Body of pancreas (tissue), 4 donors: ENCODE measurements at regions not wholly inside any gene's neighbourhood (a gene's known extent, or its start where the extent isn't known, plus 50 kb on each side); places are given as distances from the start of the nearest gene placed in this dataset.
"Not testable (repeated sequence)": the region's sequence is repeated elsewhere in the genome, so short reads cannot be mapped to it uniquely, and the experiment has no call there.

Experiments used
- CTCF ChIP-seq, 7 experiments: fragments of 450-650 bp in 4 of 7; fragments of 200-600 bp in 3 of 7; sonication (generic) in 3 of 7; IDR thresholded peaks; one replicate each; pipeline ENCODE4 v1.5.1; 2016 to 2019; ENCODE audit warnings: antibody characterized with exemption in 7 of 7
- POLR2A ChIP-seq, 3 donors: fragments of 450-650 bp; IDR thresholded peaks; one replicate each; pipeline ENCODE4 v1.6.1; 2016; ENCODE audit warnings: antibody characterized with exemption in 3 of 3, mild to moderate bottlenecking in 2 of 3

- not testable (repeated sequence) for TF ChIP-seq CTCF, POLR2A (IDR thresholded peaks at IDR 0.05)
These were observed 1163.4 kb downstream of the FOXD4L5 start for GRCh38 chr9:64121602-64122001.
